Neuronal stem cell (in vitro differentiated cells): ENCODE measurements at regions not wholly inside any gene's neighbourhood (a gene's known extent, or its start where the extent isn't known, plus 50 kb on each side); places are given as distances from the start of the nearest gene placed in this dataset.
"Not testable (repeated sequence)": the region's sequence is repeated elsewhere in the genome, so short reads cannot be mapped to it uniquely, and the experiment has no call there.

Experiments
- DNase-seq: peaks from one replicate; pipeline ENCODE4 v3.0.0-alpha.2; 2013; ENCODE audit warnings: low spot score
- H2AFZ ChIP-seq: one replicate; pipeline ENCODE4 v1.6.1; 2013; ENCODE audit warnings: mild to moderate bottlenecking, low read length, inconsistent platforms
- H2AK5ac ChIP-seq: 2 replicates; pipeline ENCODE4 v1.6.1; 2013; ENCODE audit warnings: low read depth, mild to moderate bottlenecking, inconsistent platforms, low read length, moderate library complexity, mixed read lengths
- H2BK120ac ChIP-seq: 2 replicates; pipeline ENCODE4 v1.6.1; 2013; ENCODE audit warnings: low read depth, mild to moderate bottlenecking, inconsistent platforms, low read length, moderate library complexity, mixed read lengths
- H2BK12ac ChIP-seq: one replicate; pipeline ENCODE4 v1.6.1; 2013; ENCODE audit warnings: low read length, inconsistent platforms
- H2BK15ac ChIP-seq: 2 replicates; pipeline ENCODE4 v1.6.1; 2013; ENCODE audit warnings: mild to moderate bottlenecking, low read length, inconsistent platforms, mixed read lengths
- H2BK5ac ChIP-seq: one replicate; pipeline ENCODE4 v1.6.1; 2013; ENCODE audit warnings: inconsistent platforms, mild to moderate bottlenecking, low read length, moderate library complexity
- H3K14ac ChIP-seq: one replicate; pipeline ENCODE4 v1.6.1; 2013; ENCODE audit warnings: low read length, inconsistent platforms
- H3K18ac ChIP-seq: 2 replicates; pipeline ENCODE4 v1.6.1; 2013; ENCODE audit warnings: low read length, inconsistent platforms
- H3K23ac ChIP-seq: 2 replicates; pipeline ENCODE4 v1.6.1; 2013; ENCODE audit warnings: low read depth, mild to moderate bottlenecking, mixed read lengths, low read length, inconsistent platforms; ENCODE audit not compliant: poor library complexity
- H3K27ac ChIP-seq: replicated peaks from 3 replicates; pipeline ENCODE4 v1.5.1; 2013; ENCODE audit warnings: low read length, inconsistent platforms
- H3K27me3 ChIP-seq, 3 experiments: 2 replicates each; pipeline ENCODE4 v1.6.1; 2013; ENCODE audit warnings: low read length in 3 of 3, mild to moderate bottlenecking in 2 of 3, inconsistent platforms in 1 of 3, low read depth in 1 of 3, mixed read lengths in 1 of 3, moderate library complexity in 1 of 3; ENCODE audit not compliant: control insufficient read depth in 3 of 3, insufficient read depth in 3 of 3
- H3K36me3 ChIP-seq, 2 donors: replicated peaks in 1 of 2; 2 replicates each; pipeline ENCODE4 v1.6.1; 2013; ENCODE audit warnings: low read length in 2 of 2; ENCODE audit not compliant: control insufficient read depth in 2 of 2, insufficient read depth in 2 of 2
- H3K4ac ChIP-seq: 2 replicates; pipeline ENCODE4 v1.6.1; 2013; ENCODE audit warnings: inconsistent platforms, mild to moderate bottlenecking, low read length, moderate library complexity
- H3K4me1 ChIP-seq, 2 donors: 1 replicate in 1 of 2; 2 replicates in 1 of 2; pipeline ENCODE4 v1.6.1; 2013; ENCODE audit warnings: low read length in 2 of 2, low read depth in 1 of 2; ENCODE audit not compliant: control insufficient read depth in 2 of 2, insufficient read depth in 1 of 2
- H3K4me2 ChIP-seq: one replicate; pipeline ENCODE4 v1.6.1; 2013; ENCODE audit warnings: mild to moderate bottlenecking, low read length, inconsistent platforms; ENCODE audit not compliant: insufficient read depth, poor library complexity, severe bottlenecking
- H3K4me3 ChIP-seq, 2 donors: 2 replicates each; pipeline ENCODE4 v1.5.1; 2013; ENCODE audit warnings: low read length in 2 of 2, mild to moderate bottlenecking in 2 of 2, inconsistent platforms in 1 of 2, moderate library complexity in 1 of 2
- H3K79me1 ChIP-seq: one replicate; pipeline ENCODE4 v1.6.1; 2013; ENCODE audit warnings: low read depth, mild to moderate bottlenecking, inconsistent platforms, low read length, moderate library complexity
- H3K9ac ChIP-seq: one replicate; pipeline ENCODE4 v1.6.1; 2013; ENCODE audit warnings: mild to moderate bottlenecking, low read depth, low read length, inconsistent platforms; ENCODE audit not compliant: poor library complexity
- H3K9me3 ChIP-seq, 2 donors: replicated peaks in 1 of 2; 2 replicates each; pipeline versions ENCODE3 to v1.6.1; 2013; ENCODE audit warnings: low read length in 2 of 2, mild to moderate bottlenecking in 2 of 2, inconsistent platforms in 1 of 2, low read depth in 1 of 2, mixed read lengths in 1 of 2, moderate library complexity in 1 of 2; ENCODE audit not compliant: control insufficient read depth in 2 of 2, insufficient read depth in 1 of 2
- H4K8ac ChIP-seq: one replicate; pipeline ENCODE4 v1.6.1; 2013; ENCODE audit warnings: low read depth, mild to moderate bottlenecking, inconsistent platforms, low read length, moderate library complexity
- H4K91ac ChIP-seq: one replicate; pipeline ENCODE4 v1.6.1; 2013; ENCODE audit warnings: low read length, low read depth, mild to moderate bottlenecking, inconsistent platforms; ENCODE audit not compliant: poor library complexity
- WGBS, 2 donors: extraction: QIAGEN DNeasy Blood & Tissue Kit; methylation state at CpG; one replicate each; pipeline ENCODE4 v1.1.7; 2013; ENCODE audit warnings: missing lambda C conversion rate in 2 of 2, mixed read lengths in 1 of 2; ENCODE audit not compliant: insufficient read length in 2 of 2, insufficient replicate concordance in 1 of 2; ENCODE audit errors: extremely low coverage in 2 of 2; 5-methylcytosine and 5-hydroxymethylcytosine counted together

- not testable (repeated sequence) for H3K9ac ChIP-seq, H4K91ac ChIP-seq, H2AK5ac ChIP-seq, DNase-seq, H3K36me3 ChIP-seq, H2BK15ac ChIP-seq, H3K79me1 ChIP-seq, H3K14ac ChIP-seq, H2BK5ac ChIP-seq, H3K4me3 ChIP-seq, H3K4ac ChIP-seq, H3K4me1 ChIP-seq, H3K27ac ChIP-seq, H3K23ac ChIP-seq, H3K9me3 ChIP-seq, H3K27me3 ChIP-seq, H2BK120ac ChIP-seq, H2BK12ac ChIP-seq
- Histone ChIP-seq H2AFZ (peak overlapping the region; percentile 80), H4K8ac (peak overlapping the region; percentile 72), H3K18ac (peak overlapping the region; percentile 7), H3K4me2 (peak overlapping the region; percentile 11)
- WGBS, 2 donors, result no CpG with 5 or more reads among the region's 12 CpGs
Measured at GRCh38 chr2:66648081-66648480, 213.2 kb downstream of the MEIS1 start.

- H3K4ac ChIP-seq, result no peak overlapping the region
- no peak for DNase-seq
- H3K4me3 ChIP-seq, result no peak overlapping the region
- H3K9ac ChIP-seq, result no peak overlapping the region
- H3K4me1 ChIP-seq, result peaks cover 0 to 2% of the 10 kb centered on the region in 2 donors
- H3K27me3 ChIP-seq, result no peaks in the 10 kb centered on the region
- no peak overlapping the region for H3K18ac ChIP-seq
- H2BK5ac ChIP-seq, result no peak overlapping the region
- no peaks in the 10 kb centered on the region for H3K36me3 ChIP-seq
- H3K9me3 ChIP-seq, result peaks cover 0 to 2% of the 10 kb centered on the region in 2 donors
- H3K14ac ChIP-seq, result no peak overlapping the region
- no peaks in the 10 kb centered on the region for H3K79me1 ChIP-seq
- no peak overlapping the region for H3K23ac ChIP-seq
- H4K91ac ChIP-seq, result no peak overlapping the region
- no peak overlapping the region for H3K4me2 ChIP-seq
- no peak overlapping the region for H2BK12ac ChIP-seq
- H2AFZ ChIP-seq, result no peak overlapping the region
- no peak overlapping the region for H2BK15ac ChIP-seq
- no peak overlapping the region for H2BK120ac ChIP-seq
- WGBS, 2 donors, result no CpG with 5 or more reads among the region's 4 CpGs
- H4K8ac ChIP-seq, result no peak overlapping the region
- H3K27ac ChIP-seq, result no peak overlapping the region
- no peak overlapping the region for H2AK5ac ChIP-seq
Measured at GRCh38 chr2:66649006-66649405, 214.1 kb downstream of the MEIS1 start.

DNA sequence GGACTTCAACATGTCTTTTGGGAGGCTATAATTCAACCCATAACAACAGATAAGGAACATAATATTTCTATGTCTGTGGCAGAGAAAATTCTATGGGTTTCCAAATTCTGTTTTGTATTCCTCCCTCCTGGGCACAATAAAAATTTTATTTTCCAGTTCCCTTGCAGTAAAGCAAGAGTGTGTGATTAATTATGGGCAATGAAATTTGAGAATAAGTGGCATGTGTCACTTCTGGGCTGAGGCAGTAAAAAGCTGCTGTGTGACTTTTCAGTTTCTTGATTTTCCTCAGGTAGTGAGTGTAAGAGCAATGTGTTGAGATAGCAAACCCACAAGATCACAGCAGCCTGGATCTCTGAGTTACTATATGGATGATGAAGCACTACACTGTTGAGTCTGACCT is 216.4 kb downstream of the MEIS1 start:
- Histone ChIP-seq H3K4me2 (no peak overlapping the region), H3K9me3 (peaks cover 0 to 2% of the 10 kb centered on the region in 2 donors), H3K4ac (no peak overlapping the region), H4K91ac (no peak overlapping the region), H2BK5ac (no peak overlapping the region), H3K27me3 (no peaks in the 10 kb centered on the region), H3K9ac (no peak overlapping the region), H2AK5ac (no peak overlapping the region), H2BK12ac (no peak overlapping the region), H2BK15ac (no peak overlapping the region), H3K4me1 (peaks cover 0 to 4% of the 10 kb centered on the region in 2 donors), H3K4me3 (no peak overlapping the region), H3K79me1 (no peaks in the 10 kb centered on the region), H2BK120ac (no peak overlapping the region), H3K18ac (no peak overlapping the region), H2AFZ (no peak overlapping the region), H4K8ac (no peak overlapping the region), H3K36me3 (no peaks in the 10 kb centered on the region), H3K23ac (no peak overlapping the region), H3K27ac (no peak overlapping the region), H3K14ac (no peak overlapping the region)
- no peak for DNase-seq

GRCh38 chr2:66660804-66661203 is 225.9 kb downstream of the MEIS1 start:
- H2AK5ac ChIP-seq, result no peak overlapping the region
- H3K4me1 ChIP-seq, result no peaks in the 10 kb centered on the region
- no peak overlapping the region for H2AFZ ChIP-seq
- no peak overlapping the region for H3K14ac ChIP-seq
- H2BK12ac ChIP-seq, result no peak overlapping the region
- H3K27ac ChIP-seq, result no peak overlapping the region
- no peaks in the 10 kb centered on the region for H3K79me1 ChIP-seq
- no peak overlapping the region for H3K4me2 ChIP-seq
- no peaks in the 10 kb centered on the region for H3K36me3 ChIP-seq
- H3K27me3 ChIP-seq, result no peaks in the 10 kb centered on the region
- no peak overlapping the region for H3K4ac ChIP-seq
- H4K91ac ChIP-seq, result no peak overlapping the region
- H2BK15ac ChIP-seq, result peak overlapping the region; percentile 38
- no peak overlapping the region for H3K23ac ChIP-seq
- no peak for DNase-seq
- no peaks in the 10 kb centered on the region for H3K9me3 ChIP-seq
- no peak overlapping the region for H3K18ac ChIP-seq
- no peak overlapping the region for H2BK5ac ChIP-seq
- H2BK120ac ChIP-seq, result no peak overlapping the region
- no peak overlapping the region for H4K8ac ChIP-seq
- H3K9ac ChIP-seq, result no peak overlapping the region
- no peak overlapping the region for H3K4me3 ChIP-seq
